Bronchial epithelial cell (primary cell): ENCODE measurements at regions not wholly inside any gene's neighbourhood (a gene's known extent, or its start where the extent isn't known, plus 50 kb on each side); places are given as distances from the start of the nearest gene placed in this dataset.

ENCODE experiments used
- DNase-seq: peaks from one replicate; pipeline ENCODE4 v3.0.0-alpha.2; 2010; ENCODE audit warnings: low read depth
- FAIRE-seq: peaks from 2 replicates; lab custom pipeline; 2011; peaks lifted over from hg19 to GRCh38; lab: Jason Lieb, UNC
- H3K27me3 ChIP-seq: 2 replicates; pipeline ENCODE4 v1.5.1; 2011; ENCODE audit warnings: low read length; ENCODE audit not compliant: control insufficient read depth, insufficient read depth
- H3K36me3 ChIP-seq: 2 replicates; pipeline ENCODE4 v1.5.1; 2011; ENCODE audit warnings: low read length; ENCODE audit not compliant: control insufficient read depth, insufficient read depth
- H3K4me3 ChIP-seq: 2 replicates; pipeline ENCODE4 v1.5.1; 2011; ENCODE audit warnings: mild to moderate bottlenecking, low read depth, low read length, control low read depth
- TF ChIP-seq, protein P1 (sequence below): IDR thresholded peaks from 2 replicates; pipeline ENCODE4 v1.5.1; 2011; ENCODE audit warnings: mild to moderate bottlenecking, moderate library complexity, low read length, control low read depth, inconsistent platforms; ENCODE audit not compliant: insufficient read depth, severe bottlenecking

GRCh38 chr6:19004176-19004575 is 617.0 kb downstream of the RNF144B start:
- FAIRE-seq (no peak), DNase-seq (no peak)
- H3K36me3 ChIP-seq: no peaks in the 10 kb centered on the region
- H3K4me3 ChIP-seq: no peak overlapping the region
- no peaks in the 10 kb centered on the region for H3K27me3 ChIP-seq
- TF ChIP-seq, protein P1, sequence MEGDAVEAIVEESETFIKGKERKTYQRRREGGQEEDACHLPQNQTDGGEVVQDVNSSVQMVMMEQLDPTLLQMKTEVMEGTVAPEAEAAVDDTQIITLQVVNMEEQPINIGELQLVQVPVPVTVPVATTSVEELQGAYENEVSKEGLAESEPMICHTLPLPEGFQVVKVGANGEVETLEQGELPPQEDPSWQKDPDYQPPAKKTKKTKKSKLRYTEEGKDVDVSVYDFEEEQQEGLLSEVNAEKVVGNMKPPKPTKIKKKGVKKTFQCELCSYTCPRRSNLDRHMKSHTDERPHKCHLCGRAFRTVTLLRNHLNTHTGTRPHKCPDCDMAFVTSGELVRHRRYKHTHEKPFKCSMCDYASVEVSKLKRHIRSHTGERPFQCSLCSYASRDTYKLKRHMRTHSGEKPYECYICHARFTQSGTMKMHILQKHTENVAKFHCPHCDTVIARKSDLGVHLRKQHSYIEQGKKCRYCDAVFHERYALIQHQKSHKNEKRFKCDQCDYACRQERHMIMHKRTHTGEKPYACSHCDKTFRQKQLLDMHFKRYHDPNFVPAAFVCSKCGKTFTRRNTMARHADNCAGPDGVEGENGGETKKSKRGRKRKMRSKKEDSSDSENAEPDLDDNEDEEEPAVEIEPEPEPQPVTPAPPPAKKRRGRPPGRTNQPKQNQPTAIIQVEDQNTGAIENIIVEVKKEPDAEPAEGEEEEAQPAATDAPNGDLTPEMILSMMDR: no peak

DNA sequence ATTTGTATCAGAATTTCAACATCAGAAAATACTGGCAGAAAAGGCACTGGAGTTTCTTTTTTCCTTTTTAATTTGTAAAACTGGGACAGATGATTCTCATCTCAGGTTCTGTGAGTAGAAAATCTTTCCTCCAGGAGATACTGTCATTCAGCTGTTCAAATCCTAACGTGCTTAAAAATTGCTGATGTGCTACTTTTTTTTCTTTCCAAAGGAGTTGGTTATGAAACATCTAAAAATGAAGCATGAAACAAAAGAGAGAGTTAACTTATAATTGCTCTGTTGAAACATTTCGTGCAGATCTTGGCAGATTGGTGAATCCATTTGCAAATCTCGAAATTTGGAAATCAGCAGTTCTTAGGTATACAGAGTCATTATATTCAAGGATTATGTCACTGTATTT is 622.6 kb downstream of the RNF144B start:
- Histone ChIP-seq H3K4me3 (no peak overlapping the region), H3K27me3 (no peaks in the 10 kb centered on the region), H3K36me3 (no peaks in the 10 kb centered on the region)
- DNase-seq: no peak
- FAIRE-seq: no peak
- TF ChIP-seq, protein P1: no peak

GRCh38 chr6:19013026-19013705 is 626.0 kb downstream of the RNF144B start:
- no peak for FAIRE-seq
- no peaks in the 10 kb centered on the region for H3K27me3 ChIP-seq
- H3K4me3 ChIP-seq: no peak overlapping the region
- no peaks in the 10 kb centered on the region for H3K36me3 ChIP-seq
- peak; percentile 10 for DNase-seq
- TF ChIP-seq, protein P1: no peak

DNA sequence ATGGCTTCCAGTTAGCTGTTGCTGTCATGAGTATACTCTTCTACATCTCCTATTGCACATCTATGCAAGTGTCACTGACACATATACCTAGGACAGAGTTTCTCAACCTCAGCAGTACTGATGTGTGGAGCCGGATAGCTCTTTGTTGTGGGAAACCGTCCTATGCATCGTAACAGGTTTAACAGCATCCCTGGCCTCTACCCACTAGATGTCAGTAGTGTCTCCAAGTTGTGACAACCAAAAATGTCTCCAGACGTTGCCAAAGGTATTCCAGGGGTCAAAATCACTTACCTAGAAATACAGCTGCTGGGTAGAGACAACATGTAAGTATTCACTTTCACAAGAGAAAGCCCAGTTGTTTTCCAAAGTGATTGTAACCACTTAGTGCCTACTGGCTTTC is 637.6 kb downstream of the RNF144B start:
- H3K36me3 ChIP-seq: no peaks in the 10 kb centered on the region
- no peaks in the 10 kb centered on the region for H3K27me3 ChIP-seq
- TF ChIP-seq, protein P1: peak; percentile 68
- no peak overlapping the region for H3K4me3 ChIP-seq
- DNase-seq (peak; percentile 47), FAIRE-seq (no peak)

DNA sequence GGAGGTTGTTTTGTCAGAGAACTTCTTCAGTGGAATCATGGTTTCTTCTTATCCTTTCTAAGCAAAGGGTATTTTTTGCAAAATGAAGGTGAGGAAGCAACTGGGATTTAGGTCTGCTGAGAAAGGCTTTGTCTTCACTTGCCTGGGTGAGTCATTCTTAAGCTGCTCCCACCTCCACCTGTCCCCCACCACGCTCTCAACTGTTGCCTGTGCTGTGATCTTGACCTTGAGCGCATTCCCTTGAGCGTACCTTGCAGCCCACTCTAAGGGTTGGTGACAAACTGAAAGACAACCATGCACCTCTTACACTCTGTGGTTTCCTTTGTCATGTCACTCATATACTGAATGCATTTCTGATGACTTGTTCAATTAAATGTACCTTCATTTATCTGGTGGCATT is 641.1 kb downstream of the RNF144B start:
- FAIRE-seq: no peak
- TF ChIP-seq, protein P1: no peak
- no peaks in the 10 kb centered on the region for H3K36me3 ChIP-seq
- no peaks in the 10 kb centered on the region for H3K27me3 ChIP-seq
- DNase-seq: peak; percentile 22
- no peak overlapping the region for H3K4me3 ChIP-seq

- DNase-seq (no peak), FAIRE-seq (no peak)
- Histone ChIP-seq H3K4me3 (no peak overlapping the region), H3K36me3 (no peaks in the 10 kb centered on the region), H3K27me3 (no peaks in the 10 kb centered on the region)
- TF ChIP-seq, protein P1: no peak
These were observed 645.6 kb downstream of the RNF144B start for GRCh38 chr6:19032591-19033295.
